ENCODE measurements at regions not wholly inside any gene's neighbourhood (a gene's known extent, or its start where the extent isn't known, plus 50 kb on each side); places are given as distances from the start of the nearest gene placed in this dataset.
"Not testable (repeated sequence)": the region's sequence is repeated elsewhere in the genome, so short reads cannot be mapped to it uniquely, and the experiment has no call there.

DNA sequence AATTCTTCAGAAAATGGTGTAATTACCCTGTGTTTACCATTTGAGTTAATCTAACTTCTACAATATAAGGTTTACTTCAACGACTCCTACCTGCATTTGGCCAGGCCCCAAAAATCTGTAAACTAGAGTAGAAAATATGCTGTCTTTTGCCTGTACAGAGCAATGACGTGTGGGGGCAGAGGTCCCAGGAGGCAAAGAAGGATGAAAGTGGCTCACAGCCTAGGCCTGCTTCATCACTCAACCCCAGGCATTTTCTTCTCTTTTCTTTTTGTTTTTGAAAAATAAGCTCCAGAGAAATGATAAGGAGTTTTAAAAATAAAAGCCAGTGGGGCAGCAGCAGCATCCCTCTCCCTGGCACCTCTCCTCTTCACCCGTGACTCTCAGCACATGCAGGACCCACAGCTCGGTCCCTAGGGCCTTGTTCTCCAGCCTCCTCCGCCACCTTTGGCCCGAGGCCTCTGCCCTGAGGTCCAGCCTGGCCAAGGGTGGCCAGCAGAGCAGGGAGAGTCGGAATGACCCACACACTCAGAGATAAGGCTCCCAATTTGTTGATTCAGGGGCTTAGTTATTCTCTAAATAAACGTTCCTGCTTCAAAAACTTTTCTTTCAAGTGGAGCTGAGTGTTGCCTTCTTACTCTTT lies 76.6 kb upstream of the ADRA1D start:
- ChIA-PET CTCF (no interaction called here), POLR2A (no interaction called here)
- ATAC-seq (replicated peaks in 1 of 4) (no peak), DNase-seq (no peak)
- H3K9me3 ChIP-seq: no peaks in the 10 kb centered on the region
- peaks cover 0 to 17% of the 10 kb centered on the region in 2 experiments for H3K27me3 ChIP-seq (replicated peaks in 1 of 2; ENCODE audit: control insufficient read depth in 2 of 2, extremely low read depth in 1 of 2, insufficient read depth in 2 of 2, low read length in 1 of 2)
- H3K27ac ChIP-seq (ENCODE audit: low read length): no peak overlapping the region
- Mint-ChIP-seq H3K4me1 (no peaks in the 10 kb centered on the region), H3K36me3 (no peaks in the 10 kb centered on the region), H3K4me3 (no peak overlapping the region), H3K27ac (no peak overlapping the region), H3K27me3 (peaks cover 12 to 25% of the 10 kb centered on the region in 2 donors), H3K9me3 (no peaks in the 10 kb centered on the region)
- H3K4me1 ChIP-seq (ENCODE audit: control insufficient read depth in 1 of 2, extremely low read depth in 1 of 2, insufficient read depth in 2 of 2, low read length in 2 of 2): no peaks in the 10 kb centered on the region
- H3K4me3 ChIP-seq (ENCODE audit: control insufficient read depth in 1 of 2, extremely low read depth in 1 of 2, low read length in 1 of 2): no peak overlapping the region
- WGBS (ENCODE audit: insufficient coverage): 67% methylated on average over 2 of the region's 8 CpGs
- no peaks in the 10 kb centered on the region for H3K36me3 ChIP-seq (ENCODE audit: control insufficient read depth in 2 of 2, extremely low read depth in 1 of 2, insufficient read depth in 1 of 2, low read length in 1 of 2)

DNA sequence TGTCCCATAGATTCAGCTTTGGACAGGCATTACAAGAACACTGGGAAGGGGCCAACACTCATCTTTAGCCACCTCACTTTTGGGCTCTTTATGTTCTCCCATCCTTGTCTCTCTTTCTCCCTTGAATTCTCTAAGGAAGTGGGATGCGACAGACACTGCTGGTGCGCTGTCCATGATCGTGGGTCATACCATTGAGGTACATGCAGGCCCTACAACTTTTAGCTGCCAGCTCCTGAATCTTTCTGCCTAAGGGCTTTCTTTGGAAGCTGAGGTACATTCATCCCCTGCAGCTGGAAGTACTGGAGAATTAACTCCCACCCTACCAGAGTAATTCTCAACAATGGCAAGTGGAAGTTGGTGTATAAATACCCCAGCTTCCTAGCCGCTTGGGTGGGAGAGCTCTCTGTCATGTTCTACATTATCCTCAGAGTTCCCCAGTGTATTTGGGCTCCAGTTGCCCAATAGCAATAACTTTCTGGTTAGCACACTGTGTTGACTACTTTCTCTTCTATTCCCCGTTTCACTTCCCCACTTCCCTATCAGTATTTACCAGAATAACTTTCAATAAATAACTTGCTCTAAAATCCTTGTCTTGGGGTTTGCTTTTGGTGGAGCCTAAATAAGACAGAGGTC lies 75.6 kb upstream of the ADRA1D start:
- H3K4me3 Mint-ChIP-seq: no peak overlapping the region
- CTCF ChIA-PET: no interaction called here
- peaks cover 12 to 25% of the 10 kb centered on the region in 2 donors for H3K27me3 Mint-ChIP-seq

DNA sequence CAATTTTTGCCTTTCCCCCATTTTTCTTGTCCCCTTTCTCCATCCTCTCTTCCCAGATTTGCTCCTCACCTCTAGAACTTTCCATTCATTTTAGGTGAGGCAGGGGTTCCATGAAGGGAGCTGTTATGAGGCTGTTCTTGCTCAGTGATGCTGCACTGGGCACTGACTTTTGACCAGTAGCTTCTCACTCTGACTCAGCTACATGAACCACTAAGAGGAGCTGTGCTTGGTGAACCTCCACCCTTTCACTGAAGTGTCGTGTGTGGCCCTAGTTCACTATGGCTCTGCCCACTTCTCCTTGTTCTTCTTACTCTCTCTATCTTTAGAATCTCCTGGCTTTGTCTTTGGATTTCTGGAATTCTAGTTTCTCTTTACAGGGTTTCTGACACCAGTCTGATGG lies 73.4 kb upstream of the ADRA1D start:
- Histone ChIP-seq H3K27me3 (replicated peaks in 1 of 2; ENCODE audit: control insufficient read depth in 2 of 2, extremely low read depth in 1 of 2, insufficient read depth in 2 of 2, low read length in 1 of 2) (peaks cover 0 to 17% of the 10 kb centered on the region in 2 experiments), H3K4me3 (ENCODE audit: control insufficient read depth in 1 of 2, extremely low read depth in 1 of 2, low read length in 1 of 2) (no peak overlapping the region), H3K9me3 (no peaks in the 10 kb centered on the region), H3K27ac (ENCODE audit: low read length) (no peak overlapping the region), H3K36me3 (ENCODE audit: control insufficient read depth in 2 of 2, extremely low read depth in 1 of 2, insufficient read depth in 1 of 2, low read length in 1 of 2) (no peaks in the 10 kb centered on the region), H3K4me1 (ENCODE audit: control insufficient read depth in 1 of 2, extremely low read depth in 1 of 2, insufficient read depth in 2 of 2, low read length in 2 of 2) (no peaks in the 10 kb centered on the region)
- Mint-ChIP-seq H3K4me3 (no peak overlapping the region), H3K27ac (no peak overlapping the region), H3K27me3 (peaks cover 5 to 16% of the 10 kb centered on the region in 2 donors), H3K9me3 (peaks cover 0 to 5% (median 0%) of the 10 kb centered on the region in 3 donors), H3K4me1 (no peaks in the 10 kb centered on the region), H3K36me3 (no peaks in the 10 kb centered on the region)
- DNase-seq: no peak
- POLR2A ChIA-PET: no interaction called here
- CTCF ChIA-PET: no interaction called here
- ATAC-seq (replicated peaks in 1 of 4): no peak
- 100% methylated on average over 1 of the region's 1 CpG for WGBS (ENCODE audit: insufficient coverage)

More for the DNA sequence above, 75.6 kb upstream of the ADRA1D start:
- DNase-seq (no peak), ATAC-seq (replicated peaks in 1 of 4) (no peak)
- POLR2A ChIA-PET: no interaction called here
- H3K27me3 ChIP-seq (replicated peaks in 1 of 2; ENCODE audit: control insufficient read depth in 2 of 2, extremely low read depth in 1 of 2, insufficient read depth in 2 of 2, low read length in 1 of 2): peaks cover 0 to 17% of the 10 kb centered on the region in 2 experiments
- no peak overlapping the region for H3K27ac ChIP-seq (ENCODE audit: low read length)
- no peaks in the 10 kb centered on the region for H3K4me1 Mint-ChIP-seq
- H3K9me3 ChIP-seq: no peaks in the 10 kb centered on the region
- 60% methylated on average over 1 of the region's 5 CpGs for WGBS (ENCODE audit: insufficient coverage)
- no peaks in the 10 kb centered on the region for H3K36me3 ChIP-seq (ENCODE audit: control insufficient read depth in 2 of 2, extremely low read depth in 1 of 2, insufficient read depth in 1 of 2, low read length in 1 of 2)
- no peaks in the 10 kb centered on the region for H3K9me3 Mint-ChIP-seq
- H3K4me1 ChIP-seq (ENCODE audit: control insufficient read depth in 1 of 2, extremely low read depth in 1 of 2, insufficient read depth in 2 of 2, low read length in 2 of 2): no peaks in the 10 kb centered on the region
- H3K27ac Mint-ChIP-seq: no peak overlapping the region
- no peak overlapping the region for H3K4me3 ChIP-seq (ENCODE audit: control insufficient read depth in 1 of 2, extremely low read depth in 1 of 2, low read length in 1 of 2)
- H3K36me3 Mint-ChIP-seq: no peaks in the 10 kb centered on the region

DNA sequence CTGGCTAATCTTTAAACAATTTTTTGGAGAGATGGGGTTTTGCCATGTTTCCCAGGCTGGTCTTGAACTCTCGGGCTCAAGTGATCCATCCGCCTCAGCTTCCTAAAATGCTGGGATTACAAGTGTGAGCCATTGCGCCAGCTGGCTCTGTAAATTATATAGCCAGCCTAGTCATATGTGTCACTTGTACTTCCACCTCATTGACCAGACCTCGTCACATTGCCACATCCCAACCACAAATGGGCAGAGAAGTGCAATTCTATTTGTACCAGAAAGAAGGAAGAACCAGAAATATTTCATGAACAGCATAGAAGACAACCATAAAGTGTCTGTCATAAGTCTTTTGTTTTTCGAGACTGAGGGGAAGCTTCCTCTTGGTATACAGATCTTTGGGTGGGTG lies 71.2 kb upstream of the ADRA1D start:
- Mint-ChIP-seq H3K4me1 (no peaks in the 10 kb centered on the region), H3K27me3 (peaks cover 0 to 5% of the 10 kb centered on the region in 2 donors), H3K9me3 (peaks cover 0 to 11% (median 0%) of the 10 kb centered on the region in 3 donors), H3K4me3 (no peak overlapping the region), H3K27ac (no peak overlapping the region), H3K36me3 (no peaks in the 10 kb centered on the region)
- Histone ChIP-seq H3K36me3 (ENCODE audit: control insufficient read depth in 2 of 2, extremely low read depth in 1 of 2, insufficient read depth in 1 of 2, low read length in 1 of 2) (no peaks in the 10 kb centered on the region), H3K27me3 (replicated peaks in 1 of 2; ENCODE audit: control insufficient read depth in 2 of 2, extremely low read depth in 1 of 2, insufficient read depth in 2 of 2, low read length in 1 of 2) (peaks cover 0 to 8% of the 10 kb centered on the region in 2 experiments), H3K4me3 (ENCODE audit: control insufficient read depth in 1 of 2, extremely low read depth in 1 of 2, low read length in 1 of 2) (no peak overlapping the region), H3K4me1 (ENCODE audit: control insufficient read depth in 1 of 2, extremely low read depth in 1 of 2, insufficient read depth in 2 of 2, low read length in 2 of 2) (no peaks in the 10 kb centered on the region), H3K27ac (ENCODE audit: low read length) (no peak overlapping the region), H3K9me3 (no peaks in the 10 kb centered on the region)
- DNase-seq (peak in 1 of 35 experiments; percentile 8), ATAC-seq (replicated peaks in 1 of 4) (no peak)
- POLR2A ChIA-PET: no interaction called here
- CTCF ChIA-PET: no interaction called here
- 70% methylated on average over 4 of the region's 5 CpGs for WGBS (ENCODE audit: insufficient coverage)

DNA sequence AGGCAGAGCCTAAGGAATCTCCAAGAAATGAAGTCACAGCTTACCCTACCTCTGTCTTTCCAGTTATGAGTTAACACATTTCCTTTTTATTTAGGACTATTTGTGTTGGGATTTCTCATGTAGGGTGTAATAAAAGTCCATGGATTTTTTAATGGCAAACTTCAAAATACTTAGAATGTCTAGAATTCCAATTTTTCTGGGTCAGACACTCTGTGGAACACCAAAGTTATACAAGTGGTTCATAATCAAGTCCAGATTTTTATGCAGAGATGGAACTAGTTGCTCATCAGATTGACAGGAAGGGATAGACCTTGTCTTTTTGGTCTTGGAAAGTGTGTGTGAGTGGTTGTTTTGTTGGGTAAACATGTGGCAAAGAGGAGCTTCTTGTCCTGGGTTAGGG lies 69.8 kb upstream of the ADRA1D start:
- H3K4me1 ChIP-seq (ENCODE audit: control insufficient read depth in 1 of 2, extremely low read depth in 1 of 2, insufficient read depth in 2 of 2, low read length in 2 of 2): no peaks in the 10 kb centered on the region
- no peak overlapping the region for H3K27ac Mint-ChIP-seq
- H3K27ac ChIP-seq (ENCODE audit: low read length): no peak overlapping the region
- peaks cover 0 to 8% of the 10 kb centered on the region in 2 experiments for H3K27me3 ChIP-seq (replicated peaks in 1 of 2; ENCODE audit: control insufficient read depth in 2 of 2, extremely low read depth in 1 of 2, insufficient read depth in 2 of 2, low read length in 1 of 2)
- POLR2A ChIA-PET: no interaction called here
- H3K36me3 ChIP-seq (ENCODE audit: control insufficient read depth in 2 of 2, extremely low read depth in 1 of 2, insufficient read depth in 1 of 2, low read length in 1 of 2): no peaks in the 10 kb centered on the region
- no peak overlapping the region for H3K4me3 Mint-ChIP-seq
- H3K36me3 Mint-ChIP-seq: no peaks in the 10 kb centered on the region
- no peaks in the 10 kb centered on the region for H3K9me3 ChIP-seq
- CTCF ChIA-PET: no interaction called here
- no peaks in the 10 kb centered on the region for H3K4me1 Mint-ChIP-seq
- peaks cover 0 to 11% (median 0%) of the 10 kb centered on the region in 3 donors for H3K9me3 Mint-ChIP-seq
- no peak for ATAC-seq (replicated peaks in 1 of 4)
- H3K4me3 ChIP-seq (ENCODE audit: control insufficient read depth in 1 of 2, extremely low read depth in 1 of 2, low read length in 1 of 2): no peak overlapping the region
- H3K27me3 Mint-ChIP-seq: peaks cover 7 to 8% of the 10 kb centered on the region in 2 donors
- no peak for DNase-seq

DNA sequence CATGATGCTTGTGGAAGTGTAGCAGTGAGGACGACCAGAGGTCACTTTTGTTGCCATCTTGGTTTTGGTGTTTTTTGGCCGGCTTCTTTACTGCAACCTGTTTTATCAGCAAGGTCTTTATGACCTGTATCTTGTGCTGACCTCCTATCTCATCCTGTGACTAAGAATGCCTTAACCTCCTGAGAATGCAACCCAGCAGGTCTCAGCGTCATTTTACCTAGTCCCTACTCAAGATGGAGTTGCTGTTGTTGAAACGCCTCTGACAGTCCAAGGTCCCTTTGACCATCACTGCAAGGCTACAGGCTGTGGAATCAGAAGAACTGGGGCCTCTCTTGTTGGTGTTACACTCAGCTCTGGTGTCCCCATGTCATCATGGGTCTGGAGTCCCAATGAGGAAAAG lies 61.5 kb upstream of the ADRA1D start:
- POLR2A ChIA-PET; H3K36me3 ChIP-seq (ENCODE audit: control insufficient read depth in 2 of 2, extremely low read depth in 1 of 2, insufficient read depth in 1 of 2, low read length in 1 of 2); H3K27ac ChIP-seq (ENCODE audit: low read length); H3K9me3 ChIP-seq; H3K36me3 Mint-ChIP-seq; H3K4me1 ChIP-seq (ENCODE audit: control insufficient read depth in 1 of 2, extremely low read depth in 1 of 2, insufficient read depth in 2 of 2, low read length in 2 of 2); H3K4me3 ChIP-seq (ENCODE audit: control insufficient read depth in 1 of 2, extremely low read depth in 1 of 2, low read length in 1 of 2); H3K27ac Mint-ChIP-seq; H3K4me1 Mint-ChIP-seq; H3K4me3 Mint-ChIP-seq; CTCF ChIA-PET; DNase-seq; H3K27me3 ChIP-seq (replicated peaks in 1 of 2; ENCODE audit: control insufficient read depth in 2 of 2, extremely low read depth in 1 of 2, insufficient read depth in 2 of 2, low read length in 1 of 2); ATAC-seq (replicated peaks in 1 of 4): not testable (repeated sequence)
- peaks cover 3 to 15% (median 11%) of the 10 kb centered on the region in 3 donors for H3K9me3 Mint-ChIP-seq
- peaks cover 3 to 18% of the 10 kb centered on the region in 2 donors for H3K27me3 Mint-ChIP-seq
- 75% methylated on average over 2 of the region's 4 CpGs for WGBS (ENCODE audit: insufficient coverage)

Measured in T-cell (primary cell).